ENCODE measurements at regions not wholly inside any gene's neighbourhood (a gene's known extent, or its start where the extent isn't known, plus 50 kb on each side); places are given as distances from the start of the nearest gene placed in this dataset.

DNA sequence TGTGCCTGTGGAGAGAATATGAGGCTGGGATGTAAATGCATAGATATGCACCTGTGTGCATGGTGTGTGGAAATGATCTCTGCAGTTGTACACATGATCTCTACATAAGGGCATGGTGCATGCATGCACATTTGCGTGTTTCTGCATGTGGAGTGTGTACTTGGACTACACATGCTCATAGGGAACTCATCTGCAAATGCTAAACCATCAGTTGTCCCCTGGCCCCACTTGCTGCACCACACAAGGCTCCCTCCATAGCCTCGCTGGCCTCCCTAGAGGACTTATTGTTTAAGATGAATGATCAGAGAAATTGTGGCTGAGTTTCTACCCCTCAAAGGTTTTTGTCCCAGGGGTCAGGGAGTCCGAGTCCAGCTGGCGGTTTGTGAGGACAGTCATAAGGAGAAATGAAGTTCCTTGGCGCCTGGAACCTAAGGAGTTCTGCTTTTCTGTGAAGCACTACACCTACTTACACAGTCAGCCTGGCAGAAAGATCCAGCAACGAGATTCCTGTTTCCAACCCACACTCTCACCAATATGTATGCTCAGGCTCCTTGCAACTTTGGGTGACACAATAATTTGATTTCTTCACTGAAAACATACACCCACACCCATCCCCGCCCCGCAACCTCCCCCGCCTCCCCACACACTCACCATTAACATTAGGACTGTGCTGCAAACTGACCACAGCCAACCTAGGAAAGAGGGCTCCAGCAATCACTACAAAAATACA, 79.9 kb upstream of the CPEB4 start:
- no peak for DNase-seq

DNA sequence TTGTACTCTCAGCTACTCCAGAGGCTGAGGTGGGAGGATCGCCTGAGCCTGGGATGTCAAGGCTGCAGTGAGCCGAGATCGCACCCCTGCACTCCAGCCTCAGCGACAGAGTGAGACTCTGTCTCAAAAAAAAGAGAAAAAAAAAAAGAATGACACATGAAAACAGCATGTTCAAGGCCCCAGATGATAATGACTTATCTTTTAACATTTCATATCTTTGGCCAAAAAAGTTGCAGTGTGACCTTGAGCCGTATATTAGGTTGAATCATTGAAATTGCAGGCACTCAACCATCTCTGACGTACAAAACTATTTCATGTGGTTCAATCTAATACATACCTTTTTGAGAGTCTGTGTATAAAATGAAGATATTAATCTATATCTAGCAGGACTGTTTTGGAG, 79.1 kb upstream of the CPEB4 start:
- no peak for DNase-seq

DNA sequence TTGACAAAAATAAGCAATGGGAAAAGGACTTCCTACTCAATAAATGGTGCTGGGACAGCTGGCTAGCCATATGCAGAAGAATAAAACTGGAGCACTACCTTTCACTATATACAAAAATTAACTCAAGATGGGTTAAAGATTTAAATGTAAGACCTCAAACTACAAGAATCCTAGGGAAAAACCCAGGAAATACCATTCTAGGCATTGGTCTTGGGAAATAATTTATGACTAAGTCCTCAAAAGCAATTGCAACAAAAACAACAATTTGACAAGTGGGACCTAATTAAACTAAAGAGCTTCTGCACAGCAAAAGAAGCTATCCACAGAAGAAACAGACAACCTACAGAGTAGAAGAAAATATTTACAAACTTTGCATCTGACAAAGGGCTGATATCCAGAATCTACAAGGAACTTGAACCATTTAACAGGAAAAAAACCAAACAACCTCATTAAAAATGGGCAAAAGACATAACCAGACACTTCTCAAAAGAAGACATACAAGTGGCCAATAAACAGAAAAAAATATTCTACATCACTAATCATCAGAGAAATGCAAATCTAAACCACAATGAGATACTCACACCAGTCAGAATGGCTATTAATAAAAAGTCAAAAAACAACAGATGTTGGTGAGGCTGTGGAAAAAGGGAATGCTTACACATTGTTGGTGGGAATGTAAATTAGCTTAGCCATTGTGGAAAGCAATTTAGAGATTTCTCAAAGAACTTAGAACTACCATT, 75.2 kb upstream of the CPEB4 start:
- DNase-seq: no peak

DNA sequence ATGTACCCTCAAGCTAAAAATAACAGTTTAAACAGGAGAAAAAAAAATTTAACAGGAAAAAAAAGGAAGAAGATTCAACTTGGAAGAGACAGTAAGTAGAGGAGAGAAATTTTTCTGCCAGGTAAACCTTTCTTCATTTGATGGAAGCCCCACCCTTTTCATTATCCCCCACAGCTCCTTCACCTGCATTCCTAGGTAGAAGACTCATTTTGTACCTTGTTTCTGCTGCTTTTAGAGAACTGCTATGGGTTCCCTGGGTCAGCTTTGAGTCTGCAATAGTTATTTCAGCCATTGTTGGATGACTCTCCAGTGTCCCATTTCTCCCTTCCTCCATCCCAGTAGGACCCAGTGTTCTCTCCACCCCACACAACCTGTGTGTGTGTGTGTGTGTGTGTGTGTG, 74.1 kb upstream of the CPEB4 start:
- DNase-seq: no peak

DNA sequence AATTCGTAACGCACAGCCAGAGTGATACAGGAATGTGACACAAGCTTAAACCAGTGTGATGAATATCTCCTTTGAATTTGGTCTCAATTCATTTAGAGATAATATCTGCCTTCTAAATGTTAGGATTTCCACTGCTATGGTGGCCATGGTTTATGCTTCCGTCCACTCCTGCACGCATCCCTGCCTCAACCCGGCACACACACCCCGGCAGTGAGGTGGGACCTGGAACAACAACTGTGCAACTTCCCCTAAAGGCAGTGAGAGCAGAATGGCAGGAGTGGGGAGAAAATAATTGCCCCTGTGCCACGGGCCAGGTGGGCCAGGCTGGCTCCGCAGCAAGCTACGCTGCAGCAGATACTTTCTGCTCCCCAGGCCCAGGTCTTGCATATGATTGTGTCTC, 72.6 kb upstream of the CPEB4 start:
- no peak for DNase-seq

DNA sequence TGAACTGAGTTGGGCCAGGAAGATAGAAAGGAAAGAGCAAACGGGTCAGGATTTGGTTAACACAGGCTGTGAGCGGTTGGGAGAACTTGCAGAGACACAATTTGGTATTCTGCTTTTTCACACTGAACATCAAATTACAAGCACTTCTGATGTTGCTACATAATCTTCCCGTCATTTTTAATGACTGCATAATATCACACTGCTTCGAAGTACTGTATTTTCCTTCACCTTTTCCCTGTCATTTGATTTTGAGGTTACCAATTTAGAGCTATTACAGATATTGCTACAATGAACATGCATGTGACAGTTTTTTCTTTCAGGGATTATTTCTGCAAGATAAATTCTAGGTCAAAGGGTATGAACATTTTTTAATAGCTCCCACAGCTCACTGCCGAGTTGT, 71.4 kb upstream of the CPEB4 start:
- no peak for DNase-seq

DNA sequence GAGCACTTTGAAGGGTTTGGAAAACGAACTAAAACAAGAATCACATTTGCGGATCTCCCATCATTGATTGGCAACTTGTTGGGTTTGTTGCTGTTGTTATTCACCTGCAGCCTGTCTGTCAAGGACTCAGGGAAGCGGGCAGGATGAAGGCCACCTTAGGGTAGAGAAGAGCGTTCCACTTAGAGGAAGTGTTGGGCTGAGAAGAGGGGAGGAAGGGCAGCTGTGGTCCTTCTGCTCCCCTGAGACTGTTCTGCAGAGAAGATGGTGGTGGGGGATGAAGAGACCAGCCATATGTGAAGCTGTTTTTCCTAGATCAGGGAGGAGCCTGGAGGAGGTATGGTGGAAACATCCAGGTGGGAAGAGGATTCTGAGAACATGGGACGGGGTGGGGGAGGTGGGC, 70.6 kb upstream of the CPEB4 start:
- DNase-seq: no peak

DNA sequence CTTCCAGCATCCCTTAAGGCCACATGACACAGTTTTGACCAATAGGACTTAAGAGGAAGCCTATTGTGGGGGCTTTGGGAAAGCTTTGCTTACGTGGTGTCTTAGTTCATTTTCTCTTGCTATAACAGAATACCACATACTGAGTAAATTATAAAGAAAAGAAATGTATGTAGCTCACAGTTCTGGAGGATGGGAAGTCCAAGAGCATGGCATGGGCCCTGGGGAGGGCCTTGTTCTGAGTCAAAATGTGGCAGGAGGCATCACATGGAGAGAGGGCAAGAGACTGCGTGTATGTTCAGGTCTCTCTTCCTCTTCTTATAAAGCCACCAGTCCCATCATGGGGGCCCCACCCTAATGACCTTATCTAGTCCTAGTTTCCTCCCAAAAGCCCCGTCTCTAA, 68.6 kb upstream of the CPEB4 start:
- no peak for DNase-seq

DNA sequence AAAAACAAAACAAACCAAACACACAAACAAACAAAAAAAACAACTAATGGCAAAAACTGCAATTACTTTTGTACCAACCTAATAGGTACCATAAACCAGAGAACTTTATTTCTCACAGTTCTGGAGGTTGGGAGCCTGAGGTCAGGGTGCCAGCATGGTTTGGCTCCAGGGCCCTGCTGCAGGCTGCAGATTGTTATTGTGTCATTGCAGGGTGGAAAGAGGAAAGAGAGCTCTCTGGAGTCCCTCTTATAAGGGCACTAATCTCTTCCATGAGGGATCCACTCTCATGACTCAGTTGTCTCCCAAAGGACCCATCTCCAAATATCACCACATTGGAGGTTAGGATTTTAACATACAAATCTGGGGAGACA, 64.9 kb upstream of the CPEB4 start:
- DNase-seq: no peak

DNA sequence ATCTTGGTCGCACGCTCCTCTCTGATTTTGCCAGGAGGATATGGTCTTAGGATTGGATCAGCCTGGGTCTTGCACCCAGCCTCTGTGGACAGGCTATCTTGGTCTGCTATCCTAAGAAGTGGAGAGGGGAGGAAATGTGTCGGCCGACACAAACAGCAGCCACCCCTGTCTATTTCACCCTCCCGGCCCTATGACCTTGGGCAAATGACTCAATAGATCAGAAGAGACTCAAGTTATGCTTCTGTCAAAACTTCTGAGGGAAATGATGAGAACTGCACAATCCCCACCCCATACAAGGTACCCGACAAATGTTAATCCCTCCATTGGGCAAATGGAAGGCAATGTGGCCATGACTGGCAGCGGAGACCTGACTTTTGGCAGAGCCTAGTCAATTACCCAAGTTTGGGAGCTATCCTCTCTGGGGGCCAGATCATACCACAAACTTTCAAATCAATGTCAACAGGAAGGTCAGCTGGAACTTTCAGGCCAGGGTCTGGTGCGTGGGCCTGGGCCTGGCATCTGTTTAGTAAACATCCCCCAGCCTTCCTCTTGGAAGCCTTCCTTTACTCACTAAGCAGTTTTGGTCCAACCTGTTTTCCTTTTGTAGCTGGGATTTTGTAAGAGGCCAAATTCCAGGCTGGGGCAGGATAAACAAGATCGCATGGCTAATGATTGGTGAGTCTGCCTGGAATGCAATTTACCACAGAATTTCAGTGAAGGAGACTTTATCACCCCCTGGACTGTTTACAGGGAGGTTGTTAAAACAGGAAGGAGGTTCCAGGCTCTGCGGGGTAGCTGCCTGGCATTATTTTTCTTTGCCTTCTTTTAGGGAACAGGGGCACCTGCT, 64.2 kb upstream of the CPEB4 start:
- no peak for DNase-seq

DNA sequence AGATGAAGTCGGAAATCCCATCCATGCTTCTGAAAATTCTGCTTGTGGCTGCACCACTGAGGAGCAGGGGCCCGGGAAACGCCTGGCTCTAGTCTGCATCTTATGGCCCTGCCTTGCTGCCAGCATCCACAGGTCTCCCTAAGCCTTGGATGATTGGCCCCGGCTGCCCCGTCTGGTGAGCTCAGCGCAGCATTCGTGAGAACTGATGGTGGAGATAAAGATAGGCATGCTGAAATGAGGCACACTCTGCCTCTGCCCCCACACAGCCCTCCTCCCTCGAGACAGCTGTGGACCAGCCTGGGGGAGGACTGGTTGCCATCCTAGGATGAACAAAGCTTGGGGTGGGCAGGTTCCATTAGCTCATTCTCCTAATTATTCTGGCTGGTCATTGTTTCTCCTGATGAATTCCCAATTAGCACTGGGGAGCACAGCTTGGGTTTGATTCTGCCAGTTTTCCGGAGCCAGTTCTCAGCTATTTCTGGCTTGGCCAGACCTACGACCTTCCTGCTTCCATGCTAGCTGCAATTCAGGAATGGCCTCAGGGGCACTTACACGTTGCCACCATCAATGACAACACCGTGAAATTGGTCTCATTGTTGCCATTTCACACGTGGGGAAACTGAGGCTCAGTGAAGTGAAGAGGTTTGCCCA, 62.8 kb upstream of the CPEB4 start:
- no peak for DNase-seq

DNA sequence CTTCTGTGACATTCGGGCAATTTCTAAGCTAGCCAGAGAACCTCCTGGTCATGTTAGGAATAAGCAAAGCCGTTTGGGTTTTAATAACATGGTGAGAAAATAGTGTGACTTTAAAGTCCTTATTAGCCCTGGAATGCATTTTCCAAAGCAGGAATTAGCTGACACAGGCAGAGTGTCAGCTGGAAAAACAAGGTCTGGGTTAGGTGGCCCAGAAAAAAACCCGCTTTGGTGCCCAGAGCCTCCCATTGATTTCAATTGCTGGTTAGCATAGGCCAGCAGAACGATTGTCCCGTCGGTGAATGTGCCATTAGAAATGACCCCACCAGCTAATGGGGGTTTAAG, 62.1 kb upstream of the CPEB4 start:
- DNase-seq: no peak

DNA sequence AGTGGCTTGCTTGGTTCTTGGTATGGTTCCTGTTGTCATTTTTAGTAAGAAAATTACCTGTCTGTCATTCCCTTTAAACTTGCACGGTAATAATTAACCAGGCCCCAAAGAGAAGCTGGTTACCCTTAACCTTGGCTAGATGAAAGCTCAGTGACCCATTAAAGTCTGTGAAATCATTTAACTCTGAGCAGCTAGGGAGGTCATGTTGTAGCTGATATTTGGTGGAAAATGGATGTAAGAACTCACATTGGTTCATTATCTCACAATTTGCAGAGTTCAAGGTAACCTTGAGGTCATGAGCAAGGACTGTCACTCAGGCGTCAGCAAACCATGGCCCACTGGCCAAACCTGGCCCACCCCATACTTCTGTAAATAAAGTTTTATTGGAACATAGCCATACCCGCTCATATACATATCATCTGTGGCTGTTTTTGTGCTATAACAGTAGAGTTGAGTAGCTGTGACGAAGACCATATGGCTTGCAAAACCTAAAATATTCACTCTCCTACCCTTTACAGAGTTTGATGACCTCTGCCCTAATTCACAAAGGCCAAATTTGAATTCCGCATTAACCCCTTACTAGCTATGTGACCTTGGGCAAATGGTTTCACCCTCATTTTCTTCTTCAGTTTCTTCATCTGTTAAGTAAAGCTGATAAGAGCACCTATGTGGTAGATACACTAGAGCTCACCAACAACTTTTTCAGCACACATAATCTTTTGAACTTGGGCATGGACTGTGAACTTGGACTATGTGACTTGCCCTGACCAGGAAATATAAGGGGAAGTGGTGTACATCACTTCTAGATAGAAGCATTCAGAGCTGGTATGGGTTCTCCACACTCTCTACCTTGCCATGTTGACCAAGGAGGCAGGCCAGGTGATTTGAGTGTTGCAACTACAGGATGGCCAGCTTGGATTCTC, 61.5 kb upstream of the CPEB4 start:
- DNase-seq: no peak

DNA sequence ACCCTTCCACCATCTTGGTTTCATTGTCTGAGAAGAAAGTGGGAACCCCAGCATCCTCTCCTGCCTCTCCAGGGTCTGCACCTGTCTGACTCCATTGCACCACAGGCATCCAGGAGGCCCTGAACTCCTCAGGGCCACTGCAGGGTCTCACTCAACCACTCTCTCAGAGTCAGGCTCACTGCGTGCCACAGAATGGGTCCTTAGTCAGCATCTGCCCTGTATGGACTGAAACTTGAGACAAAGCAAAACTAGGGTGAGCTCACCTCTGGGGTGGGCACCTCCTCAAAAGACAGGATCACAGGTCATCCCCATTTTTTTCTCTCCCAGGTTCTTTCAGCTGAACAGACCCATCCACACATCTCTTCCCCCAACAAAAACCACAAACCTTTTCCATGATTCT, 59.2 kb upstream of the CPEB4 start:
- DNase-seq: no peak

DNA sequence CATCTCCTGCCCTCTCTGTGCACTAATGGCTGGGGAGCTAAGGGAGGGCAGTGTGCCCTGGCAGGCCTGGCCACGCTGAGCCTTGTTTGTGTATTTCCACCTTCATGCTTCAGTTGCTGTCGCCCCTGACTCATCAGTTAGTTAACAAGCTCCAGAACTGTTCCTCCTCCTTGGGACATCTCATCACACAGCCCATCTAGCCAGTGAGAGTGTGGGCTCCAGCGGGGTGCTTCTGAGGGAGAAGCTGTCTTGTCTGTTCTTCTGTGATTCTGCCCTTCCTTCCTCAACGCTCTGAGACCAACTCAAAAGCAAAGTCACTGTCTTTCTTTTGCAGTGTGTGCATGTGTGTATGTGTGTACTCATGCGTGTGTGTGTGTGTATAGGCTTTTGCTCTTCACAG, 58.3 kb upstream of the CPEB4 start:
- no peak for DNase-seq

DNA sequence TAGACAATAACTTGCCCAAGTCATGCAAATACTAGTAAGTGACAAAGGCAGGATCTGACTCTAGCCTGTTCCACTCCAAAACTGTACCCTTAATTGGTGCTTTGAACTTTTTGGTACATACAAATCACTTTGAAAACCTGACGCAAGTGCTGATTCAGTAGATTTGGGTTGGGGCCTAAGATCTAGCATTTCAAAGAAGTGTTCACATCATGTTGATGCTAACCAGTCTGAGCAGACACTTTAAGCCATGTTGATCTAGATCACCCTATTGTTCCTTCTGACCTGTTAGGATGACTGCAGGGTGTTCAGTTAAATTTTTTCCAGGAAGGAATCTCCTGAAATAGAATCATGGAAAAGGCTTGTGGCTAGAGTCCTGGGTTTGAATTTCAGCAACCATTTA, 57.7 kb upstream of the CPEB4 start:
- no peak for DNase-seq

DNA sequence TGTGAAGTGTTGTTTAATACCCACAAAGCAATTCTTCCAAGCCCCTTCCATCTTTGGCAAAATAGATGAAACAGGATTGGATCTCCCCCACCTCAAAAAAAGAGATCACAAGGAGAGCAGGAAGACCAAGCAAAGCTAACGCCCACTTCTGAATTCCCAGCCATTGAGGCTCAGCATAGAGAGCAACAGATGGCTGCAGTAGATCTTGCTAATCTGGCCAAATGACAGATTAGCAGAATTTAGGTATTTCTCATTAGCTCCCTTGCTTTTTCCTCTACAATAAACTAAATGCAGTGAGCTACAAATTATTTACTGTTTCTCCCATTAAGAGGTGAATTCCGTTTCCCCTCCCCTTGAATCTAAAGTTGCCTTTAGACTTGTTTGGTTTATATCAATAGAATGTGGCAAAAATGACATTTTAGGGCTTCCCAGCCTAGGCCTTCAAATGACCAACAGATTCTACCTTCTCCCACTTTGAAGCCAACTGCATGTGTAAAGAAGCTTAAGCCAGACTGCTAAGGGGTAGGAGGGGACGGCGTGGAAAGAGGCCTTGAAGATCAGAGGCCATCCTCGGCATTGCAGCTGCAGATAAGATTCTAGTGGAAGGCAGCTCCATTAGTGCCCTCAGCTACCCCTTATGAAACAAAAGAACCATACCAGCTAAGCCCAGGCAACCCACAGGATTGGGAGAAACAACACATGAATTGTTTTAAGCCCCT, 56.8 kb upstream of the CPEB4 start:
- no peak for DNase-seq

DNA sequence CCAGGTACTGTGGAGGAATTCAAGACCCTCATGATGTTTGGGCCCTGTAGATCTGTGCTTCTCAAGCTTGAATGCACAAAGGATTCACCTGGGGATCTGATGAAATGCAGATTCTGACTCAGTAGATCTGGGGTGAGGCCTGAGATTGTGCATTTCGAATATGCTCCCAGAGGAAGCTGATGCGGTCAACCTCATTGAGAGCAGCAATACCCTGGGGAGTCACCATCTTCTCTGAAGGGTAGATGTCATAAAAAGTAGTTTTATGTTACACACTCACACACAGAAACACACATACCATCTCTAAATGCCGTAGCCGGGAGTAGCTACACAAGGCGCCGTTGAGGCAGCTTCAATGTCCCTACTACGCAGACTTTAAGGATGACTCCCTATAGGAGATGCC, 55.8 kb upstream of the CPEB4 start:
- DNase-seq: no peak

DNA sequence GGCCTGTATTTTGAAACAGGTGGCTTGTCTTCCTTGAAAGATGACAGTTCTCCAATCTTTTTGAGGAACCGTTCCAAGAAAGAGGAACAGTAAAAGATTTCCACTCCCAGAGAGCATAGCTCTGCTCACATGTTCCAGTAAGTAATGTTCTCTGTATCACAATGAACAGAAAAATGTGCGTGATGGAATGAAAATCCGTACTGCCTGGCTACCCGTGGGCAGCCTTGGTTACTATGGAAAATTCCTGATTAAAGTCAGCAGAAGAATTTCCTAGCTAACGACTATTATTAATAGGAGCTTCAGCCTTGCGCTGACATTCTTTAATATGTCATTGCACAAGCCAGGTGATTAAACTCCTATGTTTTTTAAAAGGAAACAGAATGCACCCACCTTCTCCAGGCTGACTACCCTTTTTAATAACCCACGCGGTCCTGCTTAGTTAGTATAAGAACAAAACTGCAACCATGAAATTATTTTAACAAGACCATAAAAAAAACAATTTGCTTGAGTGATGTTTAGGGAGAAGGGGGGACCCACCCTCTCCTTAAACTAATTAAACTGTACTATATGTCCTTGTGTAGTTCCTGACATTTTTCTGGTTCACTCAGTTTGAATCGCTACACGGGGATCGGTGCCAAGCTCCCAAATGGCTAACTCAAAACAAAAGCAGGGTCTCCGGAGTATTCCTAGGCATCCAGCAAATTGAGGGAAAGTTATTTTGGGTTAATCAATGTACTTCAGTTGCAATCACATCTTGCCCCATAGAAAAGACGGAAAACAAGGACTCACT, 54.8 kb upstream of the CPEB4 start:
- DNase-seq: no peak

DNA sequence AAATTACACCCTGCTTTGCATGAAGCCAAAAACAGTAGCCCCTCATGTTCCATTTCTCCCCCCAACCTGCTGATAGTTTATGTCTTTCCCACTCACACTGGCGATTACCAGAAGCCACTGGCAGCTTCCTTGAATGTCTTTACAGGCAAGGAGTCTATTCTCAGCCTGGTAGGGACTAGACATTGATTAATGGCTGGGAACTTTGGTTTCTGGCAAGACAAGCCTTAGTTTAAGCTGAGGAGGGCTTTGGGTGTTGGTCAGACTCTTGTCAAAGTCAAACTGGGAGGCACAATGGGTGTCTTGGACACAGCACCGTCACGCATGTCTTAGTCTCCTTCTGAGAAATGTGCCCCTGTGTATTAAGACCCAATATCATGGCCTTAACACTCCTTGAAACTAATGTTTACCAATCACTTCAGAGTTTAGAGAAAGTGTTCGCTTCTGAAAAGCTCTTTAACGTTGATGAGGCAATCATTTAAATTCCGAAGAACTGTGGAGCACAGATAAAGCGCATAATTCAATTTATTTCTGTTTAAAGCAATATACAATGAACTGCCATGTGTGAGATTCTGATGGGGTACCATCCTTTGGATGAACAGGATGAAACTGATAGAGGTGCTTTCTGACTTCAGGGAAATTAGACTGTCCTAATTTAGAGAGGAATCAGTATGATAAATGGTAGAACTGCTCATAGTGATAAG, 53.9 kb upstream of the CPEB4 start:
- DNase-seq: no peak

All from stimulated activated naive CD4-positive, alpha-beta T cell (primary cell).